Natural killer cell treated with Interleukin-12 subunit alpha and Interleukin-12 subunit beta and Interleukin-15 and Interleukin-18, amount 100 ng/mL, for 72 hours (primary cell): ENCODE measurements at regions not wholly inside any gene's neighbourhood (a gene's known extent, or its start where the extent isn't known, plus 50 kb on each side); places are given as distances from the start of the nearest gene placed in this dataset.

Experiments
- ATAC-seq, 2 donors: fragments of 150-1000 bp; cut with Tn5 transposase in 1 of 2; sonication (Bioruptor Pico), chemical (Tn5 transposase) in 1 of 2; 2 replicates each; pipeline ENCODE4 v1.10.0; 2021
- DNase-seq: peaks from one replicate; pipeline ENCODE4 v3.0.0; 2022; ENCODE audit warnings: low spot score
- H3K27ac Mint-ChIP-seq, 2 donors: 1 replicate in 1 of 2; 2 replicates in 1 of 2; pipeline ENCODE4 v1.8.0; 2022; ENCODE audit warnings: mixed read lengths in 2 of 2, mild to moderate bottlenecking in 1 of 2, moderate library complexity in 1 of 2
- H3K27me3 Mint-ChIP-seq, 2 donors: 1 replicate in 1 of 2; 2 replicates in 1 of 2; pipeline ENCODE4 v1.8.0; 2022; ENCODE audit warnings: mixed read lengths in 2 of 2
- H3K36me3 Mint-ChIP-seq: one replicate; pipeline ENCODE4 v1.8.0; 2022; ENCODE audit warnings: mixed read lengths
- H3K4me1 Mint-ChIP-seq, 2 donors: 1 replicate in 1 of 2; 2 replicates in 1 of 2; pipeline ENCODE4 v1.8.0; 2022; ENCODE audit warnings: low read depth in 2 of 2, mixed read lengths in 2 of 2, mild to moderate bottlenecking in 1 of 2
- H3K4me3 Mint-ChIP-seq: one replicate; pipeline ENCODE4 v1.8.0; 2022; ENCODE audit warnings: mixed read lengths
- H3K9me3 Mint-ChIP-seq: 2 replicates; pipeline ENCODE4 v1.8.0; 2022; ENCODE audit warnings: mixed read lengths

DNA sequence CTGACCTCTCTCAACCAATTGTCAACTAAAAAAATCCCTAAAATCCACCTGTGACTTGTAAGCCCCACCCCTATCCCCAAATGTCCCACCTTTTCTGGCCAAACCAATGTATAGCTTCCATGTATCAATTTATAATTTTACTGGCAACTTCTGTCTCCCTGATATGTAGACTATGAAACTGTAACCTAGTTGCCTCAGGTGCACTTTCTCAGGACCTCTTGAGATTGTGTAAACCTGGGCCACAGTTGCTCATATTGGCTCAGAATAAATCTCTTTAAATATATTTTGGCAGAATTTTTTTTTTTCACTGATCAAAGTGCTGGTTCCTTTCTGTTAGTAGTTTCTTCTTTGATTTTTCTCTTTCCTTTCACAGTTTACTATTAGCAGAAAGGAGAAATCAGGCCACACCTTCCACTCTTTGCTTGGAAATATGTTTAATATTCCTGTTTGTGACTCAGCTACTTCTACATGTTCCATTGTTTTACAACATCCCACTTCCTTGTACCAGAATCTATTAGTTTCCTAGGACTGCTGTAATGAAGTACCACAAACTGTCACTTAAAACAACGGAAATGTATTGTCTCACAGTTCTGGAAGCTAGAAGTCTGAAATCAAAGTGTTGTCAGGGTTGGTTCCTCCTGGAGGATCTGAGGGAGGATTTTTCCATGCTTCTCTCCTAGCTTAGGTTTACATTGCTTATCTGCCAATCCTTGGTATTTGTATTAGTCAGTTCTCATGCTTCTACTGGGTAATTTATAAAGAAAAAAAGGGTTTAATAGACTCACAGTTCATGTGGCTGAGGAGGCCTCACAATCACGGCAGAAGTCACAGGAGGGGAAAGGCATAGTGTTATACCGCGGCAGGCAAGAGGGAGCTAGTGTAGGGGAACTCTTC, 801.2 kb upstream of the ARPP21 start:
- peaks cover 4% of the 10 kb centered on the region for H3K36me3 Mint-ChIP-seq
- peaks cover 14% of the 10 kb centered on the region for H3K9me3 Mint-ChIP-seq
- no peaks in the 10 kb centered on the region for H3K4me1 Mint-ChIP-seq
- ATAC-seq (no peak), DNase-seq (no peak)
- no peak overlapping the region for H3K4me3 Mint-ChIP-seq
- no peaks in the 10 kb centered on the region for H3K27me3 Mint-ChIP-seq
- no peak overlapping the region for H3K27ac Mint-ChIP-seq

DNA sequence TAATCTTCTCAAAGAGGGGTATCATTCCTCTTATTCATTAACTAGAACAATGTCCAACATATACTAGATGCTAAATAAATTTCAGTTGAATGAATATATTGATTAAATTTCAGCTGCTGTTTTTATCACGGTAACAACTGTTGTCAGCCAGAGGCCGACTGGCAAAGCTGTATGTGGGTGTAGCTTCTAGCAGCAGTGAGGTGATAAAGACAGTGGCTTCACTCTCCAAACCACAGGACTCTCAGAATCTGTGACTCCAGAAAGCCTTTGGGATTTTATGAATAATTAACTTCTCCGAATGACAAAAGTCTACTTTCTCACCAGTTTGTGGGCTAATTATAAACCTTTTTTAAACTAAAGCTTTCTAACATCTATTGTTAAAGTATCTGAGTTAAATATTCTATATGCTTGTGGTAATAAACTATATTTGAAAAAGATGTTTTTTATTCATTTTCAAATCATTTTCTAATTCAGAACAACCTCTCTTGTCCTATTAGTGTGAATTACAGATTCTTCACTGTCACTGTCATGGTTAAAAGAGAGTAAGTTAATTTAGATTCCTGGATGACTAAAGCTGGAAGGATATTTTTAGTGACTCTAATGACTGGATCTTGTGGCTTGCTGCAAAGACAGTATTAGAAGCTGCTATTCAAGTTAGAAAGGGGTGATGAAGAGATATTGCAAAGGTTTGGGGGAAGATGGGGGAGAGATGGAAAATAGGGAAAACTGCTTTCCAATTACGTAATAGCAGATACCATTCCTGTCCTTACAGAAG, 796.4 kb upstream of the ARPP21 start:
- no peak overlapping the region for H3K27ac Mint-ChIP-seq
- H3K27me3 Mint-ChIP-seq: no peaks in the 10 kb centered on the region
- no peak overlapping the region for H3K4me3 Mint-ChIP-seq
- no peaks in the 10 kb centered on the region for H3K4me1 Mint-ChIP-seq
- ATAC-seq (no peak), DNase-seq (no peak)
- H3K9me3 Mint-ChIP-seq: peaks cover 12% of the 10 kb centered on the region
- H3K36me3 Mint-ChIP-seq: peaks cover 4% of the 10 kb centered on the region

DNA sequence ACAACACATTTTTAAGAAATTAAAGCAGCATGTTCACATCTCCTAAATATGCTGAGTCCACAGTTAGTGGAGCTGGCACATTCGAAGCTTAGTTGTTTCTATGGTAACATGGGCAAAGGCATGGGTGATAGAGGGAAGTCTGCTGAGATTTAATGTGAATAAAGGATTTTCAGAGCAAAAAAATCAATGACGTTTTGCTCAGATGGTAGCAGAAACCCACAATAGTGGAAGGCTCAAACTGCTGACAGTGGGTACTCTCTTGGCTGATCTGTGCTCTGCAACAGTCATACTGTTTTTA, 795.1 kb upstream of the ARPP21 start:
- H3K27ac Mint-ChIP-seq: no peak overlapping the region
- H3K27me3 Mint-ChIP-seq: no peaks in the 10 kb centered on the region
- no peak overlapping the region for H3K4me3 Mint-ChIP-seq
- ATAC-seq: no peak
- H3K4me1 Mint-ChIP-seq: no peaks in the 10 kb centered on the region
- H3K9me3 Mint-ChIP-seq: peaks cover 7% of the 10 kb centered on the region
- DNase-seq: no peak
- peaks cover 2% of the 10 kb centered on the region for H3K36me3 Mint-ChIP-seq

DNA sequence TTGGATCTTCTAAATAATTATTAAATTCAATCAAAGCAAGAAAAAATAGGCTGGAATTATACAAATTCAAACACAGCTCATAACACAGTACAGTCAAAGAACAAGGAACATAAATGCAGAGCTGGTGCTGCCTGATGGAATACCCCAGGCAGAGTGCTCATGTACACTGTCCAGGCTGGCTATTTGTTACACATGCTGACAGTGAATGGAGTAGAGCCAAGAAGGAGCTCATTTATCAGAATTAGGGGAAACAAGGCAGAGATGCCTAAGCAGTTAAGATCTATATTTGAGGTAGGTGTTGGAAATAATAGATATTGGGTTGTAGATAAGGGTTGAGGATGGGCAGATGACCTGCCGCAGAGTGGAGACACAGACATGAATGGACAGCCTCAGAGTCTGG, 788.2 kb upstream of the ARPP21 start:
- H3K4me1 Mint-ChIP-seq: no peaks in the 10 kb centered on the region
- DNase-seq (no peak), ATAC-seq (no peak)
- no peaks in the 10 kb centered on the region for H3K36me3 Mint-ChIP-seq
- H3K4me3 Mint-ChIP-seq: no peak overlapping the region
- peaks cover 13% of the 10 kb centered on the region for H3K9me3 Mint-ChIP-seq
- H3K27me3 Mint-ChIP-seq: no peaks in the 10 kb centered on the region
- no peak overlapping the region for H3K27ac Mint-ChIP-seq

DNA sequence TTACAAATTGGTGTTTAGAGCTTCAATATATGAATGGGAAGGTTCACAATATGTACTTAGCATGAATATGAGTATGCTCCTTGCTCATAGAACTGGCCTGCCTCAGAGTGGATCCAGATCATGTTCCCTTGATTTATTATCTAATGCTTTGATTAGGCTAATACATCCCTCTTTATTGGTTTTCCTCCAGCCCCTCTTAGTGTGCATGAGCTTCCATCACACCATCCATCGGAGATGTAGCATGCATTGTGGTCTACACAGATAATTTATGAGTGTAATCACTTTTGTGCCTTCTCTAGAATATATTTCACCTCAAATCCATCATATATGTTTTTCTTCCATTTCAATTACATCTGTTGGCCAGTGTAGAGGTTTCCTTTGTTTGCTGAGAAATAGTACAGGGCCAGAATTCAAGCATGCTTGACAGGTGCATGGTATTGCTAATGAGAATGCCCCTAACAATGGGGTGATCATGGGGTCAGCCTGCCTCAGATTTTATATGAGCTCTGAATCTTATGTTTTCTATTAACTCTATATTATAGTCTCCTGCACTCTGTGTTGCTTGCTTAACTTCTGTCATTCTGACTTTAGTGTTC, 786.4 kb upstream of the ARPP21 start:
- no peaks in the 10 kb centered on the region for H3K36me3 Mint-ChIP-seq
- no peak for DNase-seq
- H3K4me3 Mint-ChIP-seq: no peak overlapping the region
- no peak overlapping the region for H3K27ac Mint-ChIP-seq
- no peaks in the 10 kb centered on the region for H3K4me1 Mint-ChIP-seq
- no peak for ATAC-seq
- H3K27me3 Mint-ChIP-seq: no peaks in the 10 kb centered on the region
- peaks cover 13% of the 10 kb centered on the region for H3K9me3 Mint-ChIP-seq

DNA sequence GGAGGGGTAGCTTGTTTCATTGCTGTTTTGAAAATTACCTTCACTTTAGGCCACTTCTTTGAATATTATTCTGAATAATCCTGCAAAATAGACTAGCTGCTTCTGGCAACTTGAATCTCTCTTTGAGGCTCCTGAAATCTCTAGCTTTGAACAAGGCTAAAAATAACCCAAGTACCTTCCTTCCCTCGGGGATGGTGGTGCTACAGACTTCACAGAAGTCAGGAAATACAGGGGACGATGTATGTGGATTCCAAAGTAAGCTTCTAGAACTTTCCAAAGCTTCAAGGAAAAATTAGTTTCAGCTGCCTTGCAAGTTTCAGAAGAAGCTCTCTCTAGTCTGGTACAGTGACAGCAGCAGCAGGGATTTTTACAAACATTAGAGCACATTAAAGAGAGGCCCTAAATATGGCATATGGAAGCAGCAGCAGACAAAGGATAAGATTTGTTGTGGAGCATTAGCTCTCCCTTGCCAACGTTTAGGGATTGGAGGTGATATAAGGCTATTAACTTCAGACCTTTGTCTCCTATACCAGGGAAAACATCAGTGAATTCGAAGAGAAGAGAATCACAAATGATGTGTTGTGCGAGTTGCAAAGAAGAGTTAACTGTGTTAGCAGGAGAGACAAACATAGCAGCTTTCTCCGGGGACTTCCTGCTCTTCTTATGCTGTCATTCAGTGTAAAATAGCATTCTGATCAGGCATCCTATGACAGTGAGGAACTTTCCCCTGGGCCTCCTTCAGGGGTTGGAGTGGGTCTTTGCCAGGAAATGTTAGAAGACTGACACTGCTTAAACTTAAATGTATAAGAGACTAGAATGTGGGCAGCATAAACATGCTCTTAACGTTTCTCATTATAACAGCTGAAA, 783.0 kb upstream of the ARPP21 start:
- H3K27me3 Mint-ChIP-seq: no peaks in the 10 kb centered on the region
- peaks cover 10% of the 10 kb centered on the region for H3K9me3 Mint-ChIP-seq
- H3K36me3 Mint-ChIP-seq: no peaks in the 10 kb centered on the region
- no peak for DNase-seq
- no peak overlapping the region for H3K4me3 Mint-ChIP-seq
- H3K4me1 Mint-ChIP-seq: no peaks in the 10 kb centered on the region
- no peak overlapping the region for H3K27ac Mint-ChIP-seq
- ATAC-seq: no peak

DNA sequence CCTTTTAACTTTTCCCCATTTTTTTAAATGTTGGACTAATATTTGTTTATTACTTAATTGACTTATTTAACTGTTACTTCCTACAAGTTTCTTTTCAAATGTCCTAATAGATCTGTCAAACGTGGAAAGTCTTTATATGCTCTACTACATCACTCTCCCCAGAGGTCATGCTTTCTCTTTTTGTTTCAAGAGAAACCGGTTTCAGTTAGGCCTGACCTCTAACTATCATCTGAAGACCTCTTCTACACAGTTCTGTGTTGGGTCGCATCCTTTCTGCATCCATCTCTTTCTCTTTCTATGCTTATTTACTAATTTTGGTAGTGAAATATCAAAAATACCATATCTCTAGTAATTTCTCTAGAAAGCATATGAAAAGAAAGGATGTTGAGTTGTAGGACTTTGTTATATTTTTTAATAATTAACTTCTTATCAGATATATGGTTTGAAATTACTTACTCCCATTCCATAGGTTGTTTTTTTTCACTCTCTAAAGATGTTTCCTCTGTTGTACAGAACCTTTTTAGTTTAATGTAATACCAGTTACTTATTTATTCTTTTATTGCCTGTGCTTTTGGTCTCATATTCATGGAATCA, 781.2 kb upstream of the ARPP21 start:
- no peak for DNase-seq
- Mint-ChIP-seq H3K4me1 (no peaks in the 10 kb centered on the region), H3K36me3 (no peaks in the 10 kb centered on the region), H3K27ac (no peak overlapping the region), H3K27me3 (no peaks in the 10 kb centered on the region), H3K4me3 (no peak overlapping the region), H3K9me3 (peaks cover 13% of the 10 kb centered on the region)
- ATAC-seq: no peak

DNA sequence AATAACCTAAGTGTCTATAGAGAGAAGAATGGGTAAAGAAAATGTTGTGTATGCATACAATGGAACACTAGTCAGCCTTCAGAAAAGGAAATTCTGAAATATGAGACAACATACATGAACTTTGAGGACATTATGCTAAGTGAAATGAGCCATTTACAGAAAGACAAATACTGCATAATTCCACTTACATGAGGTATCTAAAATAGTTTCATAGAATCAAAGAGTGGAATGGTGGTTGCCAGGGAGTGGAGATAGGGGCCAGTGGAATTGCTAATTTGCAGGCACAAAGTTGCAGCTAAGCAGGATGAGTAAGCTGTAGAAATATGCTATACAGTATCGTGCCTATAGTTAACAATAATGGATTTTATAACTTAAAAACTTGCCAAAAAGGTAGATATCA, 779.6 kb upstream of the ARPP21 start:
- no peak for DNase-seq
- no peak for ATAC-seq
- H3K36me3 Mint-ChIP-seq: no peaks in the 10 kb centered on the region
- no peak overlapping the region for H3K4me3 Mint-ChIP-seq
- H3K27ac Mint-ChIP-seq: no peak overlapping the region
- peaks cover 9% of the 10 kb centered on the region for H3K9me3 Mint-ChIP-seq
- no peaks in the 10 kb centered on the region for H3K4me1 Mint-ChIP-seq
- H3K27me3 Mint-ChIP-seq: no peaks in the 10 kb centered on the region

DNA sequence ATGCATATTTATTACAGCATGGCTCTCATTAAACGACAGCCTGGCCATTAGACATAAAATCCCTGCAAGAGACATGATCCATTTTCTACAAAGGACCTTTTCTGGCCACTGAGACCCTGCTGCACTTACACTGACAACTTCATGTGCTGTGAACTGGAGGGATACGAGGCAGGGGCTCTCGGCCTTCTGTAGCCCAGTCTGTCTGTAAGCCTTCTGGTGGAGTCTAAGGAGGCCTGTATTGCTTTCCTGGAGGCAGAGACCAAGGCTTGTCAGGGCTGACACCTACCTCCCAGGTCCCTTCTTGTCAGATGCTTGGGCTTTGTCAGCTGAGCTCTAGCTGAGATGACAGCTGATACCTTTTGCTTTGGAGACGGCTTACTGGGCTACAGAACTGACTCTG, 776.9 kb upstream of the ARPP21 start:
- Mint-ChIP-seq H3K4me3 (no peak overlapping the region), H3K27me3 (no peaks in the 10 kb centered on the region), H3K27ac (no peak overlapping the region), H3K36me3 (no peaks in the 10 kb centered on the region), H3K4me1 (no peaks in the 10 kb centered on the region), H3K9me3 (peaks cover 3% of the 10 kb centered on the region)
- ATAC-seq: no peak
- no peak for DNase-seq

DNA sequence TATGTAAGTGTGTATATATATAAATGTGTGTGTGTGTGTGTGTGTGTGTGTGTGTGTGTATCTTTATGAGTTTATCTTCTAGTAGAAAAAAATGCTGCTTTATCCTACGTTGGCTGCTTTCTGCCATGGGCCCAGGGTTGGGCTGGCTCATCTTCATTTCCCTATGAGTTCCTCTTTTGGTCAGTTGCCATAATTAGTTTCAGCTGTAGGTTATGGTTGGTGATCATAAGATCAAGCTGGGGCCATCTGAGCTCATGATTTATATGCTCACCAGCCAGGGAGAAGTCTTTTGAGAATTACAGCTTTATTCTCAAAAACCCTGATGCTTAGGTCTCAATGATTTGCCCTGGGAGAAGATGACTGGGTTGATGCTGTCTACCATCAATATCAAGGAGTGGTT, 775.8 kb upstream of the ARPP21 start:
- H3K4me1 Mint-ChIP-seq: no peaks in the 10 kb centered on the region
- no peaks in the 10 kb centered on the region for H3K27me3 Mint-ChIP-seq
- peaks cover 3% of the 10 kb centered on the region for H3K9me3 Mint-ChIP-seq
- ATAC-seq (no peak), DNase-seq (no peak)
- H3K27ac Mint-ChIP-seq: no peak overlapping the region
- no peak overlapping the region for H3K4me3 Mint-ChIP-seq
- H3K36me3 Mint-ChIP-seq: no peaks in the 10 kb centered on the region

DNA sequence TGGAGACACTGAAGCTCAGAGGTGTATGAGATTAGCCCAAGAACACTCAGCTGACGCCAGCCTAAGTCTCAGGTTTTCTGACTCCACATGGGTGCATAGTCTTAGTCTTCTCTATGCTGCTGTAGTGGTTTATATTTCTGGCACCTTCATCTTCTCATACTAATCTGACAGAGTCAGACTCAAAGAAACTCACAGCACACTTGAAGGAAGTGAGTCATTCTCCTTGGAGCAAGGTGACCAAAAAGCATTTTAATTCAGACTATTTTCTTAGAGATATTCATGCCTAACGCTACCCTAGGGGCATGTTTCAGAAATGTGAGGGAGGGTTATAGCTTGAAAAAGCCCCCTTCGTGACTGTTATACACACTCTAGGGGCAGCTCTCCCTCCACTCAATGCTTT, 775.3 kb upstream of the ARPP21 start:
- Mint-ChIP-seq H3K9me3 (peaks cover 4% of the 10 kb centered on the region), H3K4me3 (no peak overlapping the region), H3K27ac (no peak overlapping the region), H3K36me3 (no peaks in the 10 kb centered on the region), H3K4me1 (no peaks in the 10 kb centered on the region), H3K27me3 (no peaks in the 10 kb centered on the region)
- DNase-seq (no peak), ATAC-seq (no peak)

DNA sequence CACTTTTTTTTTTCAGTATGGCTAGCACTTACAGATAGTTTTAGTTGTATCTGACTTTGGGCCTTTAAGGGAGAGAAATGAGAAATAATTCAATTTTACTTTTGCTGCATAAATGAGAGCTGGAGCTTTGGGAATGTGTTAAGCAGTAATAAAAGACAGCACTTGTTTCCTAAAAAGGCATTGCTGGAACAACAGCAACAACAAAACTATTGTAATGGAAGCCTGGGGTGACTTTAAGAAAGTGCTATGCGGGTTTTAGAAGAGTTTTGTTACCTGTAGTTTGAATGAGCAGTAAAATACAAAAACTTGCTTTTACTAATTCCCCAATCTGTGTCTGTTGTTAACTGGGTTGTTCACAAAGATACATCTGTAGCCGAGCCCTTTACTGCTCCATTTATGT, 774.0 kb upstream of the ARPP21 start:
- Mint-ChIP-seq H3K4me1 (no peaks in the 10 kb centered on the region), H3K27me3 (no peaks in the 10 kb centered on the region), H3K27ac (no peak overlapping the region), H3K4me3 (no peak overlapping the region), H3K9me3 (peaks cover 10% of the 10 kb centered on the region), H3K36me3 (no peaks in the 10 kb centered on the region)
- ATAC-seq (no peak), DNase-seq (no peak)

DNA sequence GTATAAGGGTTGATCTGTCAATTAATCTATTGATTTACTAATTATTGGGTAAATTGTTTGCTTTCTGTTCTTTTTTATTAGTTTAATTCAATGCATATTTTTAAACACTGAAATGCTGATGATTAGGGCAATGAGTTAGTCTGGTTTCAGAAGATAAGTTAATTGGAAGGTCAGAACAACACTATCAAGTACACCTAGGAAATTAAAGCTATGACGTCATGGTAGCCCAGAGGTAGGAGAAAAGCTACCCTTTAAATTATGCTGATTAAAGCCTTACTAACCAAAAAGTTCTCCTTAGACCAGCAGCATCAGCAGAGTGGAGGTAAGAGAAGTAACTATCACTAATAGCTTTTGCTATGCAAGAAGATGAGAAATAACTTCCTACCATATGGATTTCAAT, 770.4 kb upstream of the ARPP21 start:
- Mint-ChIP-seq H3K4me3 (no peak overlapping the region), H3K36me3 (no peaks in the 10 kb centered on the region), H3K27me3 (no peaks in the 10 kb centered on the region), H3K27ac (no peak overlapping the region), H3K9me3 (peaks cover 9% of the 10 kb centered on the region), H3K4me1 (no peaks in the 10 kb centered on the region)
- DNase-seq: no peak
- no peak for ATAC-seq
